SK-N-SH (cell line): ENCODE measurements at regions not wholly inside any gene's neighbourhood (a gene's known extent, or its start where the extent isn't known, plus 50 kb on each side); places are given as distances from the start of the nearest gene placed in this dataset.

Experiments used
- CHD2 ChIP-seq: fragments of 150-350 bp; IDR thresholded peaks from 2 replicates; pipeline ENCODE4 v1.6.1; 2018; ENCODE audit warnings: low read length; ENCODE audit not compliant: partially characterized antibody
- CTCF ChIP-seq: fragments of 200-600 bp; sonication (generic); IDR thresholded peaks from 2 replicates; pipeline ENCODE4 v1.6.1; 2017; ENCODE audit warnings: antibody characterized with exemption, mild to moderate bottlenecking, moderate library complexity
- ELF1 ChIP-seq: IDR thresholded peaks from 2 replicates; pipeline ENCODE4 v1.4.0; 2012
- EP300 ChIP-seq, 2 experiments: IDR thresholded peaks; 2 replicates each; pipeline versions ENCODE4 v1.4.0 to v1.6.1; 2012; ENCODE audit warnings: borderline replicate concordance in 1 of 2, low read depth in 1 of 2, low read length in 1 of 2
- EZH2phosphoT487 ChIP-seq: fragments of 200-600 bp; sonication (generic); IDR thresholded peaks from 2 replicates; pipeline ENCODE4 v1.6.1; 2017; ENCODE audit warnings: low read depth, mixed run types, mild to moderate bottlenecking, antibody characterized with exemption, moderate library complexity, borderline replicate concordance
- GABPA ChIP-seq: IDR thresholded peaks from 2 replicates; pipeline ENCODE4 v1.4.0; 2012; ENCODE audit warnings: low read depth, mild to moderate bottlenecking
- JUND ChIP-seq: IDR thresholded peaks from 2 replicates; pipeline ENCODE4 v1.4.0; 2012
- RAD21 ChIP-seq: IDR thresholded peaks from 2 replicates; pipeline ENCODE4 v1.6.1; 2012; ENCODE audit warnings: mild to moderate bottlenecking, low read length
- REST ChIP-seq: IDR thresholded peaks from 2 replicates; pipeline ENCODE4 v1.6.1; 2012; ENCODE audit warnings: mild to moderate bottlenecking, low read depth, low read length, moderate library complexity
- RFX5 ChIP-seq: IDR thresholded peaks from 2 replicates; pipeline ENCODE4 v1.6.1; 2012; ENCODE audit warnings: mild to moderate bottlenecking, improper control_type of control experiment, low read length
- SIN3A ChIP-seq: IDR thresholded peaks from 2 replicates; pipeline ENCODE4 v1.6.1; 2012; ENCODE audit warnings: low read depth, mild to moderate bottlenecking, low read length, moderate library complexity, borderline replicate concordance
- USF2 ChIP-seq: fragments of 150-350 bp; IDR thresholded peaks from 2 replicates; pipeline ENCODE4 v1.6.1; 2017; ENCODE audit warnings: antibody characterized with exemption, low read length, low read depth, borderline replicate concordance
- ZBTB33 ChIP-seq: IDR thresholded peaks from 2 replicates; pipeline ENCODE4 v1.4.0; 2012; ENCODE audit warnings: low read depth, borderline replicate concordance

GRCh38 chr5:158115468-158115867 lies 256.5 kb upstream of the CLINT1 start:
- TF ChIP-seq CTCF (no peak), ZBTB33 (no peak), USF2 (no peak), REST (no peak), CHD2 (no peak), GABPA (no peak), EP300 (IDR thresholded peaks at IDR 0.05; ENCODE audit: borderline replicate concordance in 1 of 2, low read depth in 1 of 2, low read length in 1 of 2) (no peak), RFX5 (no peak), EZH2phosphoT487 (no peak), JUND (no peak), RAD21 (no peak), SIN3A (no peak), ELF1 (no peak)
